ENCODE measurements at regions not wholly inside any gene's neighbourhood (a gene's known extent, or its start where the extent isn't known, plus 50 kb on each side); places are given as distances from the start of the nearest gene placed in this dataset.

GRCh38 chr5:61620699-61621182 is 288.7 kb downstream of the ZSWIM6 start:
- ATAC-seq (no peak), DNase-seq (no peak)
- intact Hi-C loops (cut with DNase I, micrococcal nuclease): no loop called here

- no peak for ATAC-seq
- intact Hi-C loops (cut with DNase I, micrococcal nuclease): no loop called here
- no peak for DNase-seq
Observed at GRCh38 chr5:61621202-61621650, 289.2 kb downstream of the ZSWIM6 start.

DNA sequence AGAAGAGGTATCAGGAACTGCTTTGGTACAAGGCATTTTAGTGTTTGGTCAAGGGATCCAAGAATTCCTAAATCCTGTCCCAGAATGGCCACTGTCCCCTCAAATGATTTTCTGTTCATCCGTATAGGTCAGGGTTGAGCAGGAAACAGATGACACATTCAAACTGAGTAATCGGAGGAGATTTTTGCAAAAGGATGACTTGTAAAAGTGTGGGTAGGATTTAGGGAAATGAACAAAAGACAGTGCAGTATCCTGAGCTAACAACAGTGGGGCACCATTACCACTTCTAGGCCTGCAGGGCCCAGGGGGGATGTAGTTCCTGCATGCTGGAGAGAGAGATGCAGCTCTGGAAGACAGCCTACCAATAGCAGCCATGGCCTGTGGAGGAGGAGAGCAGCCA is 290.1 kb downstream of the ZSWIM6 start:
- ATAC-seq (no peak), DNase-seq (no peak)
- intact Hi-C loops (cut with DNase I, micrococcal nuclease): no loop called here

GRCh38 chr5:61623401-61624069 is 291.5 kb downstream of the ZSWIM6 start:
- intact Hi-C loops (cut with DNase I, micrococcal nuclease): no loop called here
- no peak for DNase-seq
- ATAC-seq: no peak

DNA sequence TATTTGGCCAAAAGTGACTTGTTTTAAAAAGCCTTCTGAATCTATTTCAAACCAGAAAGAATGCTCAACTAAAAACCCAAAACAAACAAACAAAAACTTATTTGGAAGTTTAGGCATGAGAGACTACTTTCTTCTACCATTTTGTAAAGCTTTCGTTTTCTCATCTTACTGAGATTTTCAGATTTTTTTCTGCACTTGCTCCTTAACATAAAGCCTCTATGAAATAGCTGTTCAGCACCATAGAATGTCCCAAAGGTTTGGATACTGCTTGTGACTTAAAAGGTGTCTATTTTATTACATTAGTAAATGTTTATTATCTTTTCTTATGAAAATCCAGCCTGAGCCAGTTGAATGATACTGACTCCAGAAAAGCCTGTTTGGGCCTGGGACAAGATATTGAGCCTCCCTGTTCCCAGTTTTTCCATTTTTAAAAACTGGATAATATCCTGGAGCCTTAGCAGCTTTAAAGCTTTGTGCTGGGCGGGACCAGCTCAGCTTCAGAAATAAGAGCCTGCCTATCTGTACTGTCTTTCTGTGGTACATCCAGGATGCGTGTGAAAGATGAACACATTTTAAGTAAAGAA is 292.6 kb downstream of the ZSWIM6 start:
- DNase-seq (no peak), ATAC-seq (no peak)
- intact Hi-C loops (cut with DNase I, micrococcal nuclease): no loop called here

DNA sequence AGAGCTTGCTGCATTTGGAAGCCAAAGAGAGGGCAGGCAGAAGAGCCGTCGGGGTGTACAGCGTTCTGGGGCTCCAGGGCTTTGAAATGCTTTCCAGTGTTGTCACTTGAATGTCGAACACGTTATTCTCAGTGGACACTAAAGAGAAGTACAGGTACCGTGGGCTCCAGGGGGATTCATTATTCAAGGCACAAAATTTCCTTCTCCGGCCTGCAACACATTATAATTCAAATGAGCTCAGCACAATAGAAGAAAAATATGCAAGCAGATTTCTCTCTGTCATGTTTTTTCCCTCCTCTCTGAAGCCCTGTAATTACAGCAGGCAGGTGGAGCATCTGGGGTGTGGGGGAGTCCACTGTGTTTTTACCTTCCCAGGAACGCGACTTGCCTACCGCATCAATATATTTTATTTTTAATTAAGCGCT is 293.1 kb downstream of the ZSWIM6 start:
- DNase-seq: no peak
- intact Hi-C loops (cut with DNase I, micrococcal nuclease): no loop called here
- ATAC-seq: no peak

- ATAC-seq (peak; percentile 98), DNase-seq (peak; percentile 84 to 85)
- intact Hi-C loops (cut with DNase I, micrococcal nuclease): no loop called here
Observed at GRCh38 chr5:61625681-61626621, 293.9 kb downstream of the ZSWIM6 start.

- intact Hi-C loops (cut with DNase I, micrococcal nuclease): no loop called here
- DNase-seq (no peak), ATAC-seq (no peak)
Observed at GRCh38 chr5:61626639-61627282, 294.7 kb downstream of the ZSWIM6 start.

GRCh38 chr5:61627531-61627930 is 295.5 kb downstream of the ZSWIM6 start:
- intact Hi-C loops (cut with DNase I, micrococcal nuclease): no loop called here
- no peak for ATAC-seq

DNA sequence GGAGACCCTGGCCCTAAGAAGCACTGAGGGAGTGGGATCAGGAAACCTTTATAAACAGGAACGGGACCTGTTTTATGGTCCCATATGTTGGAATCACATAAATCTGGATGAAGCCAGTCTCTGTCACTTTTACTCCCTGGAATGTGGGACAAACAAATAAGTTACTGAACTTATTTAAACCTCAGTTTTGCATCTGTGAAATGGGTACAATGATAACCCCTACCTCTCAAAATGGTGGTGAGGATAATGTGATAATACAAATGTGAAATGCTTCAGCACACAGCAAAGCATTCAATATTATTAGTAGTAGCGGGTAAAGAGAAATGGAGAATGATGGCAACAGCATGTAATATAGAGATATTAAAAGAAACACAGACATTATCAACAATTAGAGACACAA is 298.9 kb downstream of the ZSWIM6 start:
- intact Hi-C loops (cut with DNase I, micrococcal nuclease): no loop called here
- DNase-seq: no peak
- ATAC-seq: no peak

More at GRCh38 chr5:61627531-61627930, 295.5 kb downstream of the ZSWIM6 start:
- DNase-seq: no peak

- peak; percentile 17 to 40 for DNase-seq
- no peak for ATAC-seq
- intact Hi-C loops (cut with DNase I, micrococcal nuclease): no loop called here
Observed at GRCh38 chr5:61631438-61631941, 299.4 kb downstream of the ZSWIM6 start.

DNA sequence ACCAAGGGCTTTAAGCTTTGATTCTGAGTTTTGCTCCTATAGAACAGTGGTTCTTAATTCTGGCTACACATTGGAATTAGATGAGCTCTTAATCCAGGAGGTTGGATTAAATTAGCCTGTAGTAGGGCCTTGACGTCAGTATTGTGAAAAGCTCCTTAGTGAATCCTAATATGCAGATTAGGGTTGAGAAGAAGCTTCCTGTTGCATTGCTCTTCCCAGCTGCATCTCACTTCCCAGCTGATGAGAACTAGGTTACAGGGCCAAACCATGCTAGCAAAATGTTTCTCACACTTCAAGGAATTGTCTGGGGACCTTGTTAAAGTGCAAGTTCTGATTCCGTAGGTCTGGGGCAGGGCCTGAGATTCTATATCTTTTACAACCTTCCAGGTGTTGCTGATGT is 300.0 kb downstream of the ZSWIM6 start:
- intact Hi-C loops (cut with DNase I, micrococcal nuclease): no loop called here
- no peak for DNase-seq
- no peak for ATAC-seq

GRCh38 chr5:61635271-61635670 is 303.2 kb downstream of the ZSWIM6 start:
- no peak for DNase-seq
- ATAC-seq: no peak
- intact Hi-C loops (cut with DNase I, micrococcal nuclease): no loop called here

DNA sequence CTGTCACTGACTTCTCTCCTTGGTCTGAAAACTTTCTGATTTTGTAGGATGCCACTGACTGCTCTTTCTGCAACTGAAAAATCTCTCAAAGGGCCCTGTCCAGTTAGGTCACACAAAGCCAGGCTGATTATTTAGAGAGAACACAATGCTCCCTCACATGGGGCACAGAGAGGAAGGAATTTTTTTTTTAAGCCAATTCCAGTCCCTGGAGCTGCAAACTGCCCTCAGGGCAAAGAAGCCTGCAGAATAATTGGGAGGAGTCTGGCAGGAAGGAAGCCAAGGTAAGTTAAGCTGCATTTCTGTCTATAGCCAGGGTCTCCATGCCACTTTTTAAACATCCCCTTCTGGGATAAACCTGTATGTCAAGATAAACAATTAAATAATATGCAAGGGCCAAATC is 305.5 kb downstream of the ZSWIM6 start:
- no peak for ATAC-seq

GRCh38 chr5:61638476-61638875 is 306.4 kb downstream of the ZSWIM6 start:
- intact Hi-C loops (cut with DNase I, micrococcal nuclease): no loop called here
- DNase-seq (no peak), ATAC-seq (no peak)

More for the DNA sequence above, 305.5 kb downstream of the ZSWIM6 start:
- intact Hi-C loops (cut with DNase I, micrococcal nuclease): no loop called here
- no peak for DNase-seq

DNA sequence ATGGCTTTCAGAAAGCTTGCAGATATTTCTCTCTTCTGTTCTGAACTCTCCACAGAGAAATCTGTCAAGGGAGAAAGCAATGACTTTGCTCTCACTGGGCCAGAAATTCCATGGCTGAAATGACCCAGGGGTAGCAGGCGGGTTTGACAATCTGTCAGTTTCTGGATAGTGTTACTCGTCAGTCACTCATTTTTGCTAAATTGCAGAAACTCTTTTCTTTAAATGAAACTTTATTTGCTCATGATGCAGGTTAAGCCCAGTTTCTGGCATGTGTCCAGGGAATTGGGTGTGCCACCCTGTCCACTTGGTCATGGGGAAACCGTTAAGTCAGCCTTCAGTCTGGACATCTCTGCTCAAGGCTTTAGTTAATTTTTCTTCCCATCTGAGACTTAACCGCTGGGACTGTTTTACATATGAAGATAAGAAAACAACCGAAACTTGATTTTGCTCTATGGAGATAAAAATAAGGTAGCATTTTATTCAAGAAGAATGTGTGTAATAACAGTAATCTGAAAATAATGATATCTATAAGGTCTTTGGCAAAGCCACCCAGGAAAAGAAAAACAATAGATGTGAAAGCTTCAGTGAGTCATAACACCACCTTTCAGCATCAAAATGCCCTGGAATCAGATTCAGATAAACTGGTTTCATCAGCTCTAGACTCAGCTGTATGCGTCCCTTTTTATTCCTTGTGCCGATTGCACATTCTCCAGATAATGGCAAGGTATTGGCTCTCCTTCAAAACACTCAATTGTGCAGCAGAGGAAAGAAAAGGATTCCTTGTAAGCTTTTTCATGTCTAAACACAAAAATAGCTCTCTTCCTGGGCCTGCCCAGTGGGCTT is 308.3 kb downstream of the ZSWIM6 start:
- intact Hi-C loops (cut with DNase I, micrococcal nuclease): loop anchor here in 1 of 2 donors (10.0 kb wide), 1 partner anchor 586 kb away; no protein-coding TSS in a partner anchor
- DNase-seq (no peak), ATAC-seq (no peak)

DNA sequence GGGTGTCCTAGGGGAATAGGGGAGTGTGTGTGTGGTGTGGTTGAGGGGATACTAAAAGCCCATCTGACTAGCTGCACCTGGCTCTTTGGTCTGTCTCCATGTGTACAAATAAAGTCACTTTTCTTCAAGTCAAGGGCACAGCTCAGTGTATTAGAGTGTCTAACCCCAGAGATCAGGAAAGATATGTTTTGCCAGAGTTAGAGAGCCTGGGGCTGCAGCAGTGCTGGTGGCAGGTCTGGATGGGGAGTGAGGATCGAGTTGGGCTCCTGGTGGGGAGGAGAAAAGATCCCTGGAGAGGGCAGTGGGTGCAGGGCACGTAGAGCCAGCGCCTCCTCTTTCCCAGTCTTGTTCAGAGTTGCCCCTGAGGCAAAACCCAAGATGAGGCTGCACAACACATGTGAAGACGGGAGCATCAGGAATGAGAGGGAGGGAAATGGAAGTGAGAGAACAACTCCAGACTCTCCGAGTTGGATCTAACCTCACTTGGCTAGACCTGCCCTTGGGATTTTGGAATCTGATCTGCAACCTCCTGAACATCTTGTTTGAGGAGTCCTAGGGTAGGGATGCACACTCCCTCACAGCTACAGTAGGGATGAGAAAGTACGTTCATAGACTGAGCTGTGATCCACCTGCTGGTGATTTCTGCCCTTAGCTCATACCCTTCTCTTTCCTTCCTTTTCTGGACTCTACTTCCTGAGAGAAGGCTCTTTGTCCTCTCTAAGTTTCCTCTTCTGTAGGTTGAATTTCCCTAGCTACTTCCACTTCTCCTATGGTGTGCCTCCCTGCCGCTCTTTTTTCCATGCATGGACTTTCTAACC is 309.9 kb downstream of the ZSWIM6 start:
- peak; percentile 73 for ATAC-seq
- intact Hi-C loops (cut with DNase I, micrococcal nuclease): loop anchor here in 1 of 2 donors (10.0 kb wide), 1 partner anchor 587 kb away; no protein-coding TSS in a partner anchor
- DNase-seq: no peak
